K562 (cell line): ENCODE measurements at regions not wholly inside any gene's neighbourhood (a gene's known extent, or its start where the extent isn't known, plus 50 kb on each side); places are given as distances from the start of the nearest gene placed in this dataset.

ENCODE experiments used
- EZH2 ChIP-seq: IDR thresholded peaks from 2 replicates; pipeline ENCODE4 v1.6.1; 2012; ENCODE audit warnings: low read depth, mild to moderate bottlenecking, inconsistent platforms, low read length, borderline replicate concordance
- HDAC2 ChIP-seq: fragments of 450-650 bp; IDR thresholded peaks from 2 replicates; pipeline ENCODE4 v1.6.1; 2016; ENCODE audit warnings: mild to moderate bottlenecking
- MEF2D ChIP-seq: conservative IDR thresholded peaks from 2 replicates; pipeline ENCODE4 v1.6.1; 2016; ENCODE audit warnings: low read depth, missing genetic modification characterization, missing compliant biosample characterization
- PHF21A ChIP-seq: fragments of 450-650 bp; IDR thresholded peaks from 2 replicates; pipeline ENCODE4 v1.6.1; 2017; ENCODE audit warnings: low read depth, borderline replicate concordance
- RAD51 ChIP-seq: fragments of 450-650 bp; IDR thresholded peaks from 2 replicates; pipeline ENCODE4 v1.7.1; 2016; ENCODE audit warnings: low read depth, mild to moderate bottlenecking, borderline replicate concordance
- REST ChIP-seq, 2 experiments: fragments of 450-650 bp; formaldehyde crosslinking in 1 of 2; IDR thresholded peaks; 2 replicates each; pipeline versions ENCODE4 v1.4.0 to v1.6.1; 2014 to 2020; ENCODE audit warnings: mild to moderate bottlenecking in 2 of 2, borderline replicate concordance in 1 of 2, low read depth in 1 of 2
- RFX5 ChIP-seq: IDR thresholded peaks from 2 replicates; pipeline ENCODE4 v1.6.1; 2011; ENCODE audit warnings: low read depth, mild to moderate bottlenecking, improper control_type of control experiment, low read length
- U2AF1 ChIP-seq: fragments of 200-400 bp; formaldehyde crosslinking; optimal IDR thresholded peaks from 2 replicates; pipeline ENCODE3; 2017; ENCODE audit warnings: mild to moderate bottlenecking, low read depth, low read length, moderate library complexity
- ZKSCAN8 ChIP-seq: fragments of 200-800 bp; sonication (Bioruptor generic); IDR thresholded peaks from 2 replicates; pipeline ENCODE4 v1.6.1; 2016; ENCODE audit warnings: missing genetic modification characterization, missing compliant biosample characterization
- TF ChIP-seq, protein P1 (sequence below), 3 experiments: IDR thresholded peaks in 2 of 3; conservative IDR thresholded peaks in 1 of 3; 2 replicates each; pipeline ENCODE4 v1.5.1; 2011 to 2012; ENCODE audit warnings: low read length in 3 of 3, mild to moderate bottlenecking in 3 of 3, control low read depth in 2 of 3, improper control_type of control experiment in 1 of 3, inconsistent platforms in 1 of 3, low read depth in 1 of 3, mixed read lengths in 1 of 3, moderate library complexity in 1 of 3; ENCODE audit not compliant: insufficient read depth in 2 of 3
- TF ChIP-seq, protein P2 (sequence below): sonication (generic); formaldehyde crosslinking; IDR thresholded peaks from 2 replicates; pipeline ENCODE4 v1.9.0; 2022; ENCODE audit warnings: mild to moderate bottlenecking, missing genetic modification reagents
- TF ChIP-seq, protein P3 (sequence below): sonication (generic); formaldehyde crosslinking; IDR thresholded peaks from 2 replicates; pipeline ENCODE4 v1.8.1; 2022; ENCODE audit warnings: missing genetic modification reagents

DNA sequence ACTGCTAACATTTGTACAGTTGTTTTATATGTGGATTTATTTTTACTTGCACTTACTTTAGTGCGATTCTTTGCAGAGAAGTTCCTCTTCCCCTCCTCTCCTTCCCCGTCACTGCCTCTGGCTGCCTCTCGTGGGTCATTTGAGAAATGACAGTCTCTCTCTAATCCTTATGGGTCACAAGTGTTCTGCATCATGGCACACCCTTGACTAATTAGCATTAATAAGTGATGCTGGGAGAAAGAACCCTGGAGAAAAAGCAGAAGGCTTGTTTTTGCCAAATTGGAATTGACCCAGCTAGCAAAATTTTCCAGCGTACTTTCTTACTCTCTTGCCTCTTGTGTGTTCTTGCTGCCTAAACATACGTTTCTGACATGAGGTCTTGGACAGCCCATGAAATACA lies 301.2 kb downstream of the DUSP10 start:
- TF ChIP-seq MEF2D (tag) (no peak), ZKSCAN8 (CRISPR knock-in tag) (no peak), PHF21A (no peak), RFX5 (no peak), U2AF1 (no peak), EZH2 (no peak), RAD51 (no peak), REST (IDR thresholded peaks at IDR 0.05; ENCODE audit: borderline replicate concordance) (no peak), REST (CRISPR knock-in tag; IDR thresholded peaks at IDR 0.05; ENCODE audit: low read depth) (no peak), HDAC2 (no peak)
- TF ChIP-seq, protein P1, sequence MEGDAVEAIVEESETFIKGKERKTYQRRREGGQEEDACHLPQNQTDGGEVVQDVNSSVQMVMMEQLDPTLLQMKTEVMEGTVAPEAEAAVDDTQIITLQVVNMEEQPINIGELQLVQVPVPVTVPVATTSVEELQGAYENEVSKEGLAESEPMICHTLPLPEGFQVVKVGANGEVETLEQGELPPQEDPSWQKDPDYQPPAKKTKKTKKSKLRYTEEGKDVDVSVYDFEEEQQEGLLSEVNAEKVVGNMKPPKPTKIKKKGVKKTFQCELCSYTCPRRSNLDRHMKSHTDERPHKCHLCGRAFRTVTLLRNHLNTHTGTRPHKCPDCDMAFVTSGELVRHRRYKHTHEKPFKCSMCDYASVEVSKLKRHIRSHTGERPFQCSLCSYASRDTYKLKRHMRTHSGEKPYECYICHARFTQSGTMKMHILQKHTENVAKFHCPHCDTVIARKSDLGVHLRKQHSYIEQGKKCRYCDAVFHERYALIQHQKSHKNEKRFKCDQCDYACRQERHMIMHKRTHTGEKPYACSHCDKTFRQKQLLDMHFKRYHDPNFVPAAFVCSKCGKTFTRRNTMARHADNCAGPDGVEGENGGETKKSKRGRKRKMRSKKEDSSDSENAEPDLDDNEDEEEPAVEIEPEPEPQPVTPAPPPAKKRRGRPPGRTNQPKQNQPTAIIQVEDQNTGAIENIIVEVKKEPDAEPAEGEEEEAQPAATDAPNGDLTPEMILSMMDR (IDR thresholded peaks at IDR 0.05 in 2 of 3, conservative IDR thresholded peaks at IDR 0.05 in 1 of 3; ENCODE audit: insufficient read depth in 2 of 3, low read depth in 1 of 3, low read length in 3 of 3), result no peak
- TF ChIP-seq, protein P2, sequence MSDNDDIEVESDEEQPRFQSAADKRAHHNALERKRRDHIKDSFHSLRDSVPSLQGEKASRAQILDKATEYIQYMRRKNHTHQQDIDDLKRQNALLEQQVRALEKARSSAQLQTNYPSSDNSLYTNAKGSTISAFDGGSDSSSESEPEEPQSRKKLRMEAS (CRISPR knock-in tag), result no peak
- TF ChIP-seq, protein P3, sequence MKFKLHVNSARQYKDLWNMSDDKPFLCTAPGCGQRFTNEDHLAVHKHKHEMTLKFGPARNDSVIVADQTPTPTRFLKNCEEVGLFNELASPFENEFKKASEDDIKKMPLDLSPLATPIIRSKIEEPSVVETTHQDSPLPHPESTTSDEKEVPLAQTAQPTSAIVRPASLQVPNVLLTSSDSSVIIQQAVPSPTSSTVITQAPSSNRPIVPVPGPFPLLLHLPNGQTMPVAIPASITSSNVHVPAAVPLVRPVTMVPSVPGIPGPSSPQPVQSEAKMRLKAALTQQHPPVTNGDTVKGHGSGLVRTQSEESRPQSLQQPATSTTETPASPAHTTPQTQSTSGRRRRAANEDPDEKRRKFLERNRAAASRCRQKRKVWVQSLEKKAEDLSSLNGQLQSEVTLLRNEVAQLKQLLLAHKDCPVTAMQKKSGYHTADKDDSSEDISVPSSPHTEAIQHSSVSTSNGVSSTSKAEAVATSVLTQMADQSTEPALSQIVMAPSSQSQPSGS (CRISPR knock-in tag), result no peak
